Fibroblast of lung (primary cell): ENCODE measurements at regions not wholly inside any gene's neighbourhood (a gene's known extent, or its start where the extent isn't known, plus 50 kb on each side); places are given as distances from the start of the nearest gene placed in this dataset.

Experiments
- DNase-seq, 2 donors: peaks; one replicate each; pipeline versions ENCODE4 v3.0.0 to v3.0.0-alpha.2; 2010; ENCODE audit warnings: low read depth in 2 of 2
- H2AFZ ChIP-seq: 2 replicates; pipeline ENCODE4 v1.5.1; 2012; ENCODE audit warnings: low read length, control low read depth, inconsistent platforms
- H3K27ac ChIP-seq: 2 replicates; pipeline ENCODE4 v1.5.1; 2011; ENCODE audit warnings: low read length, control low read depth; ENCODE audit not compliant: insufficient read depth
- H3K27me3 ChIP-seq: 2 replicates; pipeline ENCODE4 v1.5.1; 2011; ENCODE audit warnings: mild to moderate bottlenecking, low read length; ENCODE audit not compliant: control insufficient read depth, insufficient read depth
- H3K36me3 ChIP-seq: 2 replicates; pipeline ENCODE4 v1.5.1; 2011; ENCODE audit warnings: low read length; ENCODE audit not compliant: control insufficient read depth, insufficient read depth
- H3K4me1 ChIP-seq: 2 replicates; pipeline ENCODE4 v1.5.1; 2011; ENCODE audit warnings: low read length; ENCODE audit not compliant: control insufficient read depth, insufficient read depth; ENCODE audit errors: extremely low read depth
- H3K4me2 ChIP-seq: 2 replicates; pipeline ENCODE4 v1.5.1; 2011; ENCODE audit warnings: low read length, control low read depth; ENCODE audit not compliant: insufficient read depth; ENCODE audit errors: extremely low read depth
- H3K4me3 ChIP-seq, 4 experiments: fragments of 200-600 bp in 1 of 4; sonication (generic) in 1 of 4; replicated peaks in 1 of 4; 2 replicates each; pipeline ENCODE4 v1.5.1; 2011 to 2016; ENCODE audit warnings: low read length in 4 of 4, low read depth in 3 of 4, mild to moderate bottlenecking in 3 of 4, control low read depth in 2 of 4, inconsistent platforms in 1 of 4, mixed read lengths in 1 of 4; ENCODE audit not compliant: insufficient read depth in 1 of 4; ENCODE audit errors: control extremely low read depth in 1 of 4
- H3K79me2 ChIP-seq: 2 replicates; pipeline ENCODE4 v1.5.1; 2012; ENCODE audit warnings: mild to moderate bottlenecking, low read length, inconsistent platforms; ENCODE audit not compliant: control insufficient read depth, insufficient read depth
- H3K9ac ChIP-seq: 2 replicates; pipeline ENCODE4 v1.5.1; 2011; ENCODE audit warnings: mild to moderate bottlenecking, low read length, control low read depth; ENCODE audit not compliant: insufficient read depth
- H3K9me3 ChIP-seq: 2 replicates; pipeline ENCODE4 v1.5.1; 2012; ENCODE audit warnings: low read depth, low read length; ENCODE audit not compliant: control insufficient read depth, insufficient read depth
- H4K20me1 ChIP-seq: 2 replicates; pipeline ENCODE4 v1.5.1; 2011; ENCODE audit warnings: low read length; ENCODE audit not compliant: control insufficient read depth, insufficient read depth; ENCODE audit errors: extremely low read depth
- EZH2 ChIP-seq: IDR thresholded peaks from 2 replicates; pipeline ENCODE4 v1.5.1; 2012; ENCODE audit warnings: low read length, control low read depth, mild to moderate bottlenecking; ENCODE audit errors: missing control alignments
- TF ChIP-seq, protein P1 (sequence below), 2 donors: IDR thresholded peaks in 1 of 2; conservative IDR thresholded peaks in 1 of 2; 1 replicate in 1 of 2; 2 replicates in 1 of 2; pipeline ENCODE4 v1.5.1; 2011 to 2012; ENCODE audit warnings: low read length in 2 of 2, control low read depth in 1 of 2, inconsistent platforms in 1 of 2, low read depth in 1 of 2, mild to moderate bottlenecking in 1 of 2

DNA sequence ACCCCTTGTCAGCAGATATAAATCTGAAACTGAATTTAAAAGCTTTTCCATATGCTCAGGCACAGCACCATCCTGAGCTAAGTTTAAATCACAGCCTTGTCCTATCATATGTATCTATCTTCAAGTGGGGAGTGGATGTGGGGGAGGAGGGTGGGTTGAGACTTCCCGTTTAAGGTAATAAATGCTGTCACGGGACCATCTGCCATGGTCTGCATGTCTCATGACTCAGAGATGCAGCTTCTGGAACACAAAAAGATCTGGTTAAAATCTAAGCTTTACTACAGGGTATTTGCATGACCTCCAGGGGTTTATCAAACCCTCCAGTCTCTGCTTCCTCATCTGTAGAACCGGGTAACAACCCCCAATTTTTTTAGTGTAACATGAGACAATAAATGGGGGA is 377.7 kb upstream of the ST6GAL2 start:
- DNase-seq, result no peak
- no peak overlapping the region for H2AFZ ChIP-seq
- no peak overlapping the region for H3K9ac ChIP-seq
- H3K4me3 ChIP-seq, result no peak overlapping the region
- H3K4me2 ChIP-seq, result no peak overlapping the region
- no peaks in the 10 kb centered on the region for H3K79me2 ChIP-seq
- H3K4me1 ChIP-seq, result no peaks in the 10 kb centered on the region
- no peaks in the 10 kb centered on the region for H3K27me3 ChIP-seq
- H3K27ac ChIP-seq, result no peak overlapping the region
- no peaks in the 10 kb centered on the region for H3K9me3 ChIP-seq
- H3K36me3 ChIP-seq, result no peaks in the 10 kb centered on the region
- TF ChIP-seq, protein P1, sequence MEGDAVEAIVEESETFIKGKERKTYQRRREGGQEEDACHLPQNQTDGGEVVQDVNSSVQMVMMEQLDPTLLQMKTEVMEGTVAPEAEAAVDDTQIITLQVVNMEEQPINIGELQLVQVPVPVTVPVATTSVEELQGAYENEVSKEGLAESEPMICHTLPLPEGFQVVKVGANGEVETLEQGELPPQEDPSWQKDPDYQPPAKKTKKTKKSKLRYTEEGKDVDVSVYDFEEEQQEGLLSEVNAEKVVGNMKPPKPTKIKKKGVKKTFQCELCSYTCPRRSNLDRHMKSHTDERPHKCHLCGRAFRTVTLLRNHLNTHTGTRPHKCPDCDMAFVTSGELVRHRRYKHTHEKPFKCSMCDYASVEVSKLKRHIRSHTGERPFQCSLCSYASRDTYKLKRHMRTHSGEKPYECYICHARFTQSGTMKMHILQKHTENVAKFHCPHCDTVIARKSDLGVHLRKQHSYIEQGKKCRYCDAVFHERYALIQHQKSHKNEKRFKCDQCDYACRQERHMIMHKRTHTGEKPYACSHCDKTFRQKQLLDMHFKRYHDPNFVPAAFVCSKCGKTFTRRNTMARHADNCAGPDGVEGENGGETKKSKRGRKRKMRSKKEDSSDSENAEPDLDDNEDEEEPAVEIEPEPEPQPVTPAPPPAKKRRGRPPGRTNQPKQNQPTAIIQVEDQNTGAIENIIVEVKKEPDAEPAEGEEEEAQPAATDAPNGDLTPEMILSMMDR (conservative IDR thresholded peaks at IDR 0.05 in 1 of 2, IDR thresholded peaks at IDR 0.05 in 1 of 2; ENCODE audit: low read depth in 1 of 2, low read length in 2 of 2), result no peak
- no peak for TF ChIP-seq EZH2
- H4K20me1 ChIP-seq, result no peaks in the 10 kb centered on the region

DNA sequence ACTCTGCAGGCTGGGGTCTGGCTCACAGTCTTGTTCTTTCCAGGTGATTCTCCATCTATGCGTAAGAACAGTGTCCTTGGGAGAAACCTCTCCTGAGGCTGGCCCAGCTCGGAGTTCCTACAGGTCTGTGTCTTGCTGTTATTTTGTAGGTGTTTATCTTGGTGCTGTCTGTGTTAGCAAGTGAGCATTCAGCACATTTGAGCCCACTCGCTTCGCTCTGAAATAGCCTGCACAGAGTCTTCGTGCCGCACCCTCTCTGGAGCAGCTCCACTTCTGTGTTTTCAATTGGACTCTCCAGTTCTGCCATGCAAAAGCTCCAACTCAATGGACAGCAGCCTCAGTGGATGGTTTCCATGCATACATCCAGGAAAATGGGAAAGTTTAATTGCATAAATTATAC is 378.2 kb upstream of the ST6GAL2 start:
- no peaks in the 10 kb centered on the region for H3K36me3 ChIP-seq
- no peaks in the 10 kb centered on the region for H3K27me3 ChIP-seq
- H4K20me1 ChIP-seq, result no peaks in the 10 kb centered on the region
- no peak overlapping the region for H3K4me2 ChIP-seq
- H3K4me3 ChIP-seq, result no peak overlapping the region
- H3K9ac ChIP-seq, result no peak overlapping the region
- no peaks in the 10 kb centered on the region for H3K4me1 ChIP-seq
- H3K27ac ChIP-seq, result no peak overlapping the region
- no peaks in the 10 kb centered on the region for H3K9me3 ChIP-seq
- no peak overlapping the region for H2AFZ ChIP-seq
- DNase-seq, result no peak
- H3K79me2 ChIP-seq, result no peaks in the 10 kb centered on the region
- TF ChIP-seq EZH2, result no peak
- TF ChIP-seq, protein P1 (conservative IDR thresholded peaks at IDR 0.05 in 1 of 2, IDR thresholded peaks at IDR 0.05 in 1 of 2; ENCODE audit: low read depth in 1 of 2, low read length in 2 of 2), result no peak

DNA sequence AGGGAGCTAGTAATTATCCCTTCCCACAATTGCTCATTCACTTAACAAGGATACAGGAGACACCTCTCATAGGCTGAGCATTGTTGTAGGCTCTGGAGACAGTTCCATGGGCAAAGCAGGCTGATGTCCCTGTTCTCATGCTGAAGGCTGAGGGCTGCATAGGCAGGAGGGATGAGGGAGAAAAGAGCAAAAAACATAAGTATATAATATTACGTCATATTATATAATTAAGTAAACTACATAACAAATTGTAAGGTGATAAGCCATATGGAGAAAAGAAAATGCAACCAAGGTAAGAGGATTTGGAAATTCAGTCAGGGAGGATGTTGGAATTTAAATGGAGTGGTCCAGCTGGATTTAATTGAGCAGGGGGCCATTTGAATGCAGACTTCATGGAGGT is 380.6 kb upstream of the ST6GAL2 start:
- TF ChIP-seq EZH2, result no peak
- TF ChIP-seq, protein P1 (conservative IDR thresholded peaks at IDR 0.05 in 1 of 2, IDR thresholded peaks at IDR 0.05 in 1 of 2; ENCODE audit: low read depth in 1 of 2, low read length in 2 of 2), result no peak
- H3K4me2 ChIP-seq, result no peak overlapping the region
- no peak overlapping the region for H3K27ac ChIP-seq

More for the DNA sequence above, 380.6 kb upstream of the ST6GAL2 start:
- Histone ChIP-seq H4K20me1 (no peaks in the 10 kb centered on the region), H2AFZ (no peak overlapping the region), H3K4me1 (no peaks in the 10 kb centered on the region), H3K4me3 (no peak overlapping the region), H3K27me3 (no peaks in the 10 kb centered on the region), H3K36me3 (no peaks in the 10 kb centered on the region), H3K79me2 (no peaks in the 10 kb centered on the region), H3K9ac (no peak overlapping the region), H3K9me3 (no peaks in the 10 kb centered on the region)
- DNase-seq, result no peak
